Choroid plexus epithelial cell (primary cell): ENCODE measurements at regions not wholly inside any gene's neighbourhood (a gene's known extent, or its start where the extent isn't known, plus 50 kb on each side); places are given as distances from the start of the nearest gene placed in this dataset.

ENCODE experiments used
- DNase-seq: peaks from one replicate; pipeline ENCODE4 v3.0.0-alpha.2; 2010; ENCODE audit warnings: low read depth
- H3K4me3 ChIP-seq: 2 replicates; pipeline ENCODE4 v1.5.1; 2011; ENCODE audit warnings: low read depth, mild to moderate bottlenecking, control low read depth, low read length, moderate library complexity
- TF ChIP-seq, protein P1 (sequence below): conservative IDR thresholded peaks from 2 replicates; pipeline ENCODE4 v1.5.1; 2011; ENCODE audit warnings: low read depth, mild to moderate bottlenecking, control low read depth, inconsistent platforms, low read length, moderate library complexity

DNA sequence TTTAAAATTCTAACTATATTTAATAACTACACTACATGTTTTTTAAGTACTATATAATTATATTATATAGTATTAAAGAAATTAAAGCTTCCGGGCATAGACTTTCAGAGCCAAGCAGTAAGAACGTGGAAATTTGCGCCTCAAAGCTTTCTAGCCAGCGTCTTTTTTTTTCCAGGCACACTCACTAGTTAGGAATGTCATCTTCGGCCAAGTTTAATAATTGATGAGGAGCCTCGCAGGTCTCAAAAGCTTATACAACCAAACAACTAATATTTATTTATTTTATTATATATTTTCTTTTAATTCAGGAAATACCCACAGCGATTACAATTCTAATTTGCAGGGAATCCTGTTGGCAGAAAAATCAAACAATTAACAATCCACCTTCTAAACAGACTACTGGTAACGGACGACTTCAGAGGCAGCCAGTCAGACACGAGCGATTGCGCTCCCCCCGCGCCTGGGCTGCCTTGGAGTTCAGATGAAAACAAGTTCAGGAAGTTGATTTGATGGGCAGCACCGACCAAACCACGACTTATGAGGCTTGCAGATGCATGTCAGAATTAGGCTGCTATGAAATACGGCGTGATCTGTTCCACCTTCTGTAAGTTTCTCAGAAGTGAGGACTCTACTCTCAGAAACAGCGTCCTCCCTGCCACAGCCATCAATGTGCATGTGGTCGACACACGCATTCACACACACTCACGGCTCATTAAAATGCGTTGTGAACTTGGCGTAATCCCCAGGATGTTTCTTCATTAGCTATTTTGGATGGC is 431.8 kb upstream of the MGMT start:
- TF ChIP-seq, protein P1, sequence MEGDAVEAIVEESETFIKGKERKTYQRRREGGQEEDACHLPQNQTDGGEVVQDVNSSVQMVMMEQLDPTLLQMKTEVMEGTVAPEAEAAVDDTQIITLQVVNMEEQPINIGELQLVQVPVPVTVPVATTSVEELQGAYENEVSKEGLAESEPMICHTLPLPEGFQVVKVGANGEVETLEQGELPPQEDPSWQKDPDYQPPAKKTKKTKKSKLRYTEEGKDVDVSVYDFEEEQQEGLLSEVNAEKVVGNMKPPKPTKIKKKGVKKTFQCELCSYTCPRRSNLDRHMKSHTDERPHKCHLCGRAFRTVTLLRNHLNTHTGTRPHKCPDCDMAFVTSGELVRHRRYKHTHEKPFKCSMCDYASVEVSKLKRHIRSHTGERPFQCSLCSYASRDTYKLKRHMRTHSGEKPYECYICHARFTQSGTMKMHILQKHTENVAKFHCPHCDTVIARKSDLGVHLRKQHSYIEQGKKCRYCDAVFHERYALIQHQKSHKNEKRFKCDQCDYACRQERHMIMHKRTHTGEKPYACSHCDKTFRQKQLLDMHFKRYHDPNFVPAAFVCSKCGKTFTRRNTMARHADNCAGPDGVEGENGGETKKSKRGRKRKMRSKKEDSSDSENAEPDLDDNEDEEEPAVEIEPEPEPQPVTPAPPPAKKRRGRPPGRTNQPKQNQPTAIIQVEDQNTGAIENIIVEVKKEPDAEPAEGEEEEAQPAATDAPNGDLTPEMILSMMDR, result no peak
- DNase-seq, result no peak
- H3K4me3 ChIP-seq, result no peak overlapping the region

- TF ChIP-seq, protein P1, result no peak
- no peak overlapping the region for H3K4me3 ChIP-seq
- no peak for DNase-seq
Observed at GRCh38 chr10:129038522-129038921, 428.5 kb upstream of the MGMT start.

DNA sequence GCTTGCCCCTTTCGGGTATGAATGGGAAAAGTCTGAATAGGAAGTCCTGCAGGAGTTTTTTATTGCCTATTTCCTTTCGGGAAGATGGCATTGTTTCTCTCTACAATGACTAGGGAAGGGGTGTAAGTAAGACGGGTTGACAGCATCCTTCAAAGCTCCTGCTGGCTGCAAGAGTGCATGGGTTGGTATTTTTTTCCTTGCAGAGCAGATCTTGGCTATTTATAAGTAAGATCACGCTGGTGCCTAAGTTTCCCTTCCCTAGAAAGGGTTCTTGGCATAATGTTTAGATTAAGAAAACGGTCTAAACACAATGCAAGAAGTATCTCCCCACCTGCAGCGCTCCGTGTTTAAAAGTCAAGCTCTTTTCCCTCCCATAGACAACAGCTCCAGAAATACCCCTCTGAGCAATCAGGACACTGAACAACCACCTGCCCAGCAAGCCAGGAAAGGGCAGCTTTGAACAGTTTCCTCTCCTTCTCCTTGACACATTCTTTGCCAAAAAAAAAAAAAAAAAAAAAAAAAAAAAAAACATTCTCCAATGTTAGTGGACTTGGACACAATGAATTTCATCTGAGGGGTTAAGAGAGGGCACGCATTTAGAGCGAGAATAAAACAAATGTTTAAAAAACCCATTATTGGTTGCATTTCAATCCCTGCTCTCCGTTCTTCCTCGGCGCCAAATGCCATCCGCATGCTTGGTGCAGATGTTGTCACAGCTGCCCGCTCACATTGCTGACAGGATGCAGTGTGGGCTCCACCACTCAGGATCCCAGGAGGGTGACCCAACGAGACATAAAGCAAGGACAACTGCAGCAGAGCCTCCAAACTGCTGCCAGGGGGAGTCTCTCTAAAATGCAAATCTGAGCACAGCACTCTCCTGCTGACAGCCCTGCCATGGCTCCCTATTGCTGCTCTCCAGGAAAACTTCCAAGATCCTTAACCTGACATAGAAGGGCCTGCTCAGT is 427.4 kb upstream of the MGMT start:
- TF ChIP-seq, protein P1, result no peak
- no peak overlapping the region for H3K4me3 ChIP-seq
- no peak for DNase-seq

DNA sequence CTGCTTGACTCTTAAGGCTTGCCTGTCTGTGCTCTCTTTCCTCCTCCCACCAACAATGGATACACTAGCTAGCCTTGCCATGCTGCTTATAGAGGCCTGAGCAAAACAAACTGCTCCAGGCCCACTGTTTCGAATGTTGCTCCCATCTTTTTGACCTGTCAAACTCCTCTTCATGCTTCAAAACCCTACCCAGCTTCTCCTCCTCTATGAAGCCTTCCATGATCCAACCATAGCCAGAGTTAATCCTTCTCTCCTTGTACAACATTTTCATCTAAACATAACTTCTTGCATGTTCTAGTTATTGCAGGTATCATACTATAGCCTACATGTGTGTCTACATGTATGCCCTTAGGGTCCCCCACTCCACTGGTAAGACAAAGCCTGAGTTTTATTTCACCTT is 426.7 kb upstream of the MGMT start:
- DNase-seq, result no peak
- no peak overlapping the region for H3K4me3 ChIP-seq
- TF ChIP-seq, protein P1, result no peak

DNA sequence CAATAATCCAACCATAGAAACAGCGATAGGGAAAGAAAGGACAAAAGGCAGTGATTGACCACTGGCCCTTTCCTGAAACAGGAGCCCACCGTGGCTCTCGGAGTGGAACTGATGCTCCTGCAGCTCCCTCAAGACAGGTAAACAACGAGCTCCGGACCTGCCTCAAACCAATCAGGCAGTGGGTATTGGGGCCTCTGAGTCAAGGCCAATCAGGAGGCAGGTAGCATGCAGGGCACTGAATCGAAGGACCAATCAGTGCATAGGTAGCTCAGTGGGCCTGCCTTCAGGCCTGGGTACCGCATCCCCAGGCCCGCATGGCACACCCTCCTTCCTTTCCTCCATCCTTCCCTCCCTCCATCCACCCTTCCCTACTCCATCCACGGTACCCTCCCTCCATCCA is 425.1 kb upstream of the MGMT start:
- H3K4me3 ChIP-seq, result no peak overlapping the region
- no peak for DNase-seq
- TF ChIP-seq, protein P1, result no peak

DNA sequence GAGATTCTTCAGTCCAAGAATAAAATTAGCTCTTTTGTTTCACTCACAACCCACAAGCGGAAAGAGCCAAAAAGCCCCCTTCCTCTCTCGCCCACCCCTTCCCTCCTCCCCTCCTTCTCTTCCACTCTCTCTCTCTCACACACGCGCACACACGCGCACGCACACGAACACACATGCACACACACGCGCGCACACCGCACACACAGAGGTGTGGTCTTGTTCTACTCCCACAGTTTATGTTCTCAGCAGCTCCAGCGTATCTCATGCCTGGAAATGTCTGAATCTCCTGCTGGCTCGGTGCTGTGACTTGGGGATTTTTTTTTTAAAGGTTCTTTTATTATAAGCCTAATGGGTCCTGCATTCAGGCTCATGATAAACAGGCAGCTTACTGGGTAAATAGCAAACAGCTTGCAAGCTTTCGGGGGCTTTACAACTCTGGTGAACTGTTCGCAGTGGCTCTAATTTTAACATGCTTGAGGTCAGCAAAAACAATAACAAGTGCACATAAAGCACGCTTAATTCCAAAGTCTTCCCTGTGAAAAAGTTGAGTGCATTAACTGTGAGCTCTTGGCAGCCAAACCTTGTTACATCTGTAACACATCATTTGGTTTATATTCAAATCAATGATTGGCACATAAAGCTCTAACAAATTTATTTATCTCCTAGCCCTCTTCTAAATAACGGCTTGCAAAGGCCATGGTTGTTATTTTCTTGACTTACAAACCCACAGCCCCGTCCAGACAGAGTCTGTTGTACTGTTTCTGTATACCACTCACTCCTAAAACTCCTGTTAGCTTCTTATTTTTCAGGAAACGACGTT is 424.1 kb upstream of the MGMT start:
- no peak overlapping the region for H3K4me3 ChIP-seq
- no peak for DNase-seq

More for the DNA sequence above, 424.1 kb upstream of the MGMT start:
- TF ChIP-seq, protein P1, result no peak
